ENCODE measurements at regions not wholly inside any gene's neighbourhood (a gene's known extent, or its start where the extent isn't known, plus 50 kb on each side); places are given as distances from the start of the nearest gene placed in this dataset.

GRCh38 chr1:55958498-55958897 is 620.9 kb downstream of the PLPP3 start:
- intact Hi-C loops (cut with DNase I): no loop called here
- Histone ChIP-seq H3K9me3 (no peaks in the 10 kb centered on the region), H3K27ac (replicated peaks in 1 of 4) (no peak overlapping the region), H3K36me3 (no peaks in the 10 kb centered on the region), H3K27me3 (no peaks in the 10 kb centered on the region), H3K4me1 (no peaks in the 10 kb centered on the region), H3K4me3 (no peak overlapping the region)
- WGBS: 93% methylated on average over 2 of the region's 2 CpGs
- TF ChIP-seq POLR2A (IDR thresholded peaks at IDR 0.05; ENCODE audit: low read depth) (no peak), CTCF (IDR thresholded peaks at IDR 0.05) (no peak), POLR2AphosphoS5 (IDR thresholded peaks at IDR 0.05) (no peak), EP300 (IDR thresholded peaks at IDR 0.05) (no peak)
- no peak for DNase-seq (ENCODE audit: extremely low spot score)

- H3K27me3 ChIP-seq: no peaks in the 10 kb centered on the region
- no peaks in the 10 kb centered on the region for H3K36me3 ChIP-seq
- intact Hi-C loops (cut with DNase I): no loop called here
- no peaks in the 10 kb centered on the region for H3K9me3 ChIP-seq
- no peak overlapping the region for H3K4me3 ChIP-seq
- no peaks in the 10 kb centered on the region for H3K4me1 ChIP-seq
- H3K27ac ChIP-seq (replicated peaks in 1 of 4): no peak overlapping the region
- DNase-seq (ENCODE audit: extremely low spot score): no peak
- TF ChIP-seq CTCF (IDR thresholded peaks at IDR 0.05): no peak
- TF ChIP-seq POLR2A (IDR thresholded peaks at IDR 0.05; ENCODE audit: low read depth): no peak
- TF ChIP-seq EP300 (IDR thresholded peaks at IDR 0.05): no peak
- no peak for TF ChIP-seq POLR2AphosphoS5 (IDR thresholded peaks at IDR 0.05)
Measured at GRCh38 chr1:55957276-55957675, 622.1 kb downstream of the PLPP3 start.

- Histone ChIP-seq H3K9me3 (no peaks in the 10 kb centered on the region), H3K36me3 (no peaks in the 10 kb centered on the region), H3K27me3 (no peaks in the 10 kb centered on the region), H3K4me3 (no peak overlapping the region), H3K27ac (replicated peaks in 1 of 4) (no peak overlapping the region), H3K4me1 (no peaks in the 10 kb centered on the region)
- no peak for DNase-seq (ENCODE audit: extremely low spot score)
- TF ChIP-seq POLR2A (IDR thresholded peaks at IDR 0.05; ENCODE audit: low read depth): no peak
- no peak for TF ChIP-seq POLR2AphosphoS5 (IDR thresholded peaks at IDR 0.05)
- no peak for TF ChIP-seq EP300 (IDR thresholded peaks at IDR 0.05)
- no peak for TF ChIP-seq CTCF (IDR thresholded peaks at IDR 0.05)
- intact Hi-C loops (cut with DNase I): no loop called here
- 84% methylated on average over 12 of the region's 12 CpGs for WGBS
Measured at GRCh38 chr1:55955016-55955621, 624.2 kb downstream of the PLPP3 start.

DNA sequence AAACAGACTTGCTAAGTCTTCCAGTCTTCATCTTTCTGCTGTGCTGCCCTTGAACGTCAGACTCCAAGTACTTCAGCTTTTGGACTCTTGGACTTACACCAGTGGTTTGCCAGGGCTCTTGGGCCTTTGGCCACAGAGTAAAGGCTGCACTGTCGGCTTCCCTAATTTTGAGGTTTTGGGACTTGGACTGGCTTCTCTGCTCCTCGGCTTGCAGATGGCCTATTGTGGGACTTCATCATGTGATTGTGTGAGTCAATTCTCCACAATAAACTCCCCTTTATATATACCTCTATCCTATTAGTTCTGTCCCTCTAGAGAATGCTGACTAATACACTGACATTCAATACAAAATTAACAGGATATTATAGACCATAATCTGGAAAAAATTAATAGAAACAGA is 628.1 kb downstream of the PLPP3 start:
- Histone ChIP-seq H3K36me3 (no peaks in the 10 kb centered on the region), H3K4me3 (no peak overlapping the region), H3K27ac (replicated peaks in 1 of 4) (no peak overlapping the region), H3K27me3 (no peaks in the 10 kb centered on the region), H3K9me3 (no peaks in the 10 kb centered on the region), H3K4me1 (no peaks in the 10 kb centered on the region)
- DNase-seq (ENCODE audit: extremely low spot score): no peak
- 79% methylated on average over 3 of the region's 3 CpGs for WGBS
- intact Hi-C loops (cut with DNase I): no loop called here
- TF ChIP-seq POLR2A (IDR thresholded peaks at IDR 0.05; ENCODE audit: low read depth) (no peak), POLR2AphosphoS5 (IDR thresholded peaks at IDR 0.05) (no peak), CTCF (IDR thresholded peaks at IDR 0.05) (no peak), EP300 (IDR thresholded peaks at IDR 0.05) (no peak)

DNA sequence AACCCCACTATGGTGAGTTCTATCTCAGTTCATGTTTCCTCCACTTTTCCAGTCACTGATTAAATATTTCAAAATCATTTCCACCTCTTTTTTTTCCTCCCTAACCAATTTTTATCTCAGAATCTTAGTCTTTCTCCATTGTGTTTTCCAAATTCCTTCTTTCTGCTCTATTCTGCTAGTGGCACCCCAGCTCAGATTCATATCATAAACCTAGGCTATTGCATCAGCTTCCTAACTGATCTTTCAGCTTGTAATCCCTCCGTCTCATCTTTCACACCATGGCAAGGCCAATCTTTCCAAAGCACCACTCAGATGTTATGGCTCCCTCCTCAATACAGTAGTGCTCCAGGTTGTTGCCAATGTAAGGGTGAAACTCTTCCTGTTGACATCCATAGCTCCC is 631.9 kb downstream of the PLPP3 start:
- H3K4me1 ChIP-seq: peaks cover 0 to 7% (median 3%) of the 10 kb centered on the region in 4 donors
- 90% methylated on average over 1 of the region's 1 CpG for WGBS
- no peak overlapping the region for H3K4me3 ChIP-seq
- H3K27ac ChIP-seq (replicated peaks in 1 of 4): no peak overlapping the region
- DNase-seq (ENCODE audit: extremely low spot score): no peak
- intact Hi-C loops (cut with DNase I): no loop called here
- H3K36me3 ChIP-seq: no peaks in the 10 kb centered on the region
- TF ChIP-seq CTCF (IDR thresholded peaks at IDR 0.05) (no peak), POLR2AphosphoS5 (IDR thresholded peaks at IDR 0.05) (no peak), POLR2A (IDR thresholded peaks at IDR 0.05; ENCODE audit: low read depth) (no peak), EP300 (IDR thresholded peaks at IDR 0.05) (no peak)
- H3K9me3 ChIP-seq: no peaks in the 10 kb centered on the region
- H3K27me3 ChIP-seq: no peaks in the 10 kb centered on the region
